Tibial artery (tissue), 4 donors: ENCODE measurements at regions not wholly inside any gene's neighbourhood (a gene's known extent, or its start where the extent isn't known, plus 50 kb on each side); places are given as distances from the start of the nearest gene placed in this dataset.

Experiments
- DNase-seq, 2 donors: peaks; one replicate each; pipeline ENCODE4 v3.0.0-alpha.2; 2019
- H3K27ac ChIP-seq, 2 donors: fragments of 200-600 bp; sonication (generic) in 1 of 2; 1 replicate in 1 of 2; 2 replicates in 1 of 2; pipeline ENCODE4 v1.5.1; 2018 to 2019; ENCODE audit warnings: mild to moderate bottlenecking in 1 of 2
- H3K27me3 ChIP-seq, 2 donors: fragments of 200-600 bp; sonication (generic) in 1 of 2; one replicate each; pipeline versions ENCODE4 v1.5.1 to v1.6.0; 2016 to 2019
- H3K36me3 ChIP-seq, 3 donors: fragments of 200-600 bp; sonication (generic) in 2 of 3; one replicate each; pipeline ENCODE4 v1.5.1; 2016 to 2019; ENCODE audit warnings: mild to moderate bottlenecking in 2 of 3
- H3K4me1 ChIP-seq, 4 donors: fragments of 200-600 bp; sonication (generic) in 2 of 4; 1 replicate in 3 of 4; 2 replicates in 1 of 4; pipeline ENCODE4 v1.5.1; 2016 to 2019
- H3K4me3 ChIP-seq, 2 donors: fragments of 200-600 bp; sonication (generic) in 1 of 2; 1 replicate in 1 of 2; 2 replicates in 1 of 2; pipeline ENCODE4 v1.5.1; 2018 to 2019; ENCODE audit warnings: mild to moderate bottlenecking in 2 of 2
- H3K9me3 ChIP-seq, 3 donors: fragments of 200-600 bp; sonication (generic) in 1 of 3; one replicate each; pipeline ENCODE4 v1.5.1; 2016 to 2019
- intact Hi-C: fragments of 100-400 bp; cut with DNase I; formaldehyde crosslinking; loops from one replicate; pipeline ENCODE4 v1.15.0; 2023; ENCODE audit warnings: low total_unique reads
- TF ChIP-seq, protein P1 (sequence below), 2 experiments: fragments of 200-600 bp in 1 of 2; fragments of 450-650 bp in 1 of 2; IDR thresholded peaks; one replicate each; pipeline ENCODE4 v1.5.1; 2017 to 2019; ENCODE audit warnings: antibody characterized with exemption in 2 of 2, mild to moderate bottlenecking in 1 of 2, moderate library complexity in 1 of 2

- intact Hi-C loops: no loop called here
- no peaks in the 10 kb centered on the region for H3K27me3 ChIP-seq
- DNase-seq: no peak
- no peaks in the 10 kb centered on the region for H3K4me1 ChIP-seq
- H3K27ac ChIP-seq: no peak overlapping the region
- H3K4me3 ChIP-seq: no peak overlapping the region
- no peaks in the 10 kb centered on the region for H3K9me3 ChIP-seq
- H3K36me3 ChIP-seq: no peaks in the 10 kb centered on the region
- TF ChIP-seq, protein P1, sequence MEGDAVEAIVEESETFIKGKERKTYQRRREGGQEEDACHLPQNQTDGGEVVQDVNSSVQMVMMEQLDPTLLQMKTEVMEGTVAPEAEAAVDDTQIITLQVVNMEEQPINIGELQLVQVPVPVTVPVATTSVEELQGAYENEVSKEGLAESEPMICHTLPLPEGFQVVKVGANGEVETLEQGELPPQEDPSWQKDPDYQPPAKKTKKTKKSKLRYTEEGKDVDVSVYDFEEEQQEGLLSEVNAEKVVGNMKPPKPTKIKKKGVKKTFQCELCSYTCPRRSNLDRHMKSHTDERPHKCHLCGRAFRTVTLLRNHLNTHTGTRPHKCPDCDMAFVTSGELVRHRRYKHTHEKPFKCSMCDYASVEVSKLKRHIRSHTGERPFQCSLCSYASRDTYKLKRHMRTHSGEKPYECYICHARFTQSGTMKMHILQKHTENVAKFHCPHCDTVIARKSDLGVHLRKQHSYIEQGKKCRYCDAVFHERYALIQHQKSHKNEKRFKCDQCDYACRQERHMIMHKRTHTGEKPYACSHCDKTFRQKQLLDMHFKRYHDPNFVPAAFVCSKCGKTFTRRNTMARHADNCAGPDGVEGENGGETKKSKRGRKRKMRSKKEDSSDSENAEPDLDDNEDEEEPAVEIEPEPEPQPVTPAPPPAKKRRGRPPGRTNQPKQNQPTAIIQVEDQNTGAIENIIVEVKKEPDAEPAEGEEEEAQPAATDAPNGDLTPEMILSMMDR (IDR thresholded peaks at IDR 0.05): no peak
Measured at GRCh38 chr7:19465861-19466260, 243.0 kb downstream of the POLR1F start.

DNA sequence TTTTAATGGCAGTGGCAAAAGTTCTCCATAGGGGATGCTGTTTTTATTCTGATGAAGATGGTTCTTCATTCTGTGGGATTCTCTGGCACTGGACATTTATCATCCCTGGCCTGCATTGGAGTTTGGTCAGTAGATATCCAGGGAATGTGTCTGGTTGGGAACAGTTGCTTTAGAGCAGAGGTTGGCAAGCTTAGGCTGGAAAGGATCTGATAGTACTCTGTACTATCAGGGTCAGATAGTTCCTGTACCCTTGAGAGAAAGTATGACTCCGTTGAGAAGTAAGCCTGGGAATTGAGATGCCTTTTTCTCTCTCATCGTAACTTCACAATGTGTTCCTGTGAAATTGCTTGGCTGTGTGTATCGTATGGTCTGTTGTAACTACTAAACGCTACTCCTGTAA, 244.1 kb downstream of the POLR1F start:
- Histone ChIP-seq H3K4me3 (no peak overlapping the region), H3K27me3 (no peaks in the 10 kb centered on the region), H3K36me3 (no peaks in the 10 kb centered on the region), H3K27ac (no peak overlapping the region), H3K9me3 (no peaks in the 10 kb centered on the region), H3K4me1 (no peaks in the 10 kb centered on the region)
- intact Hi-C loops: no loop called here
- TF ChIP-seq, protein P1 (IDR thresholded peaks at IDR 0.05): no peak
- DNase-seq: no peak

DNA sequence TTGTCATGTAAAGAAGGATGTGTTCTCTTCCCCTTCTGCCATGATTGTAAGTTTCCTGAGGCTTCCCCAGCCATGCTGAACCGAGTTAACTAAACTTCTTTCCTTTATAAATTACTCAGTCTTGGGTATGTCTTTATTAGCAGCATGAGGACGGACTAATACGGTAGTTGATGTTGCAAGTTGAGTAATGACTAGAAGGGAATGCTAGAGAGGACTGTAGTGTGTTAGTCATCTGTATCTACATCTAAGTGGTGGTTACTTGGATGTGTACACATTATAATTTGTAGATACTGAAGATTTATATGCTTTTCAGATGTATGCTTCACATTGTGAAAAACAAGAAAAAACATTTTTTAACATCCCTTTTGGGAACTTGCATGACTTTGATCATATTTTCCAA, 244.6 kb downstream of the POLR1F start:
- H3K9me3 ChIP-seq: no peaks in the 10 kb centered on the region
- intact Hi-C loops: no loop called here
- H3K4me1 ChIP-seq: no peaks in the 10 kb centered on the region
- DNase-seq: no peak
- TF ChIP-seq, protein P1 (IDR thresholded peaks at IDR 0.05): no peak
- no peaks in the 10 kb centered on the region for H3K36me3 ChIP-seq
- no peak overlapping the region for H3K4me3 ChIP-seq
- no peak overlapping the region for H3K27ac ChIP-seq
- no peaks in the 10 kb centered on the region for H3K27me3 ChIP-seq

DNA sequence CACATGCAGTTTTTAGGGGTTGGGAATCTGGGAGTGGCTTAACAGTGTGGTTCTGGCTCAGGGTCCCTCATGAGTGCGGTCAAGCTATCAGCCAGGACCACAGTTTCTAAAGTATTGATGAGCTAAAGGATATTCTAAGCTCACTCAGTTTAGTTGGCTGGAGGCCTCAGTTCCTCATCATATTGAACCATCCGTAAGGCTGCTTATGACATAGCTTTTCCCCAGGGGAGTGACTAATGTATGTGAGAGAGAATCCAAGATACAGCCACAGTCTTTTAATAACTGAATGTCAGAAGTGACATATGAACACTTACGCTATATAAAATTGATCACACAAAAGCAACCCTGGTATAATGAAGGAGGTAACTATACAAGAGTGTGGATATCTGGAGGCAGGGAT, 245.3 kb downstream of the POLR1F start:
- Histone ChIP-seq H3K9me3 (no peaks in the 10 kb centered on the region), H3K27me3 (no peaks in the 10 kb centered on the region), H3K36me3 (no peaks in the 10 kb centered on the region), H3K4me3 (no peak overlapping the region), H3K27ac (no peak overlapping the region), H3K4me1 (no peaks in the 10 kb centered on the region)
- DNase-seq: no peak
- intact Hi-C loops: no loop called here
- TF ChIP-seq, protein P1 (IDR thresholded peaks at IDR 0.05): no peak

DNA sequence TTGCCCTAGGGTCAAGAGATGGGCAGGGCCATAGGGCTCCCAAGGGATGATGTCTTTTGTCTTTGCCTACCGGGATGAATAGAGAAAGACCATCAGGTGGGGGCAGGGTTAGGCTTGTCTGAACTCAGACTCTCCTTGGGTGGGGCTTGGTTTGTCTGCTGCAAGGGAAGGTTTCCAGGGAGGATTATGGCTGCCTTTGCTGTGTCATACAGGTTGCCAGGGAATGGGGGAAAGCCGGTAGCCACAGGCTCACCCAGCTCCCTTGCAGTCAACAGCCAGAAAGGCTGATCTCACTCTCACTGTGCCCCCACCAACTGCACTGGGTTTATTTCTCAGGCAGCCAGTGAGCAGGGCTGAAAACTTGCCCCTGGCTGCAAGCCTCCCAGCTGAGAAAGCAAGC, 253.2 kb downstream of the POLR1F start:
- Histone ChIP-seq H3K9me3 (peaks cover 0 to 6% (median 0%) of the 10 kb centered on the region in 3 donors), H3K4me1 (no peaks in the 10 kb centered on the region), H3K27ac (no peak overlapping the region), H3K4me3 (no peak overlapping the region), H3K27me3 (no peaks in the 10 kb centered on the region), H3K36me3 (no peaks in the 10 kb centered on the region)
- intact Hi-C loops: no loop called here
- DNase-seq: no peak
- TF ChIP-seq, protein P1 (IDR thresholded peaks at IDR 0.05): no peak

DNA sequence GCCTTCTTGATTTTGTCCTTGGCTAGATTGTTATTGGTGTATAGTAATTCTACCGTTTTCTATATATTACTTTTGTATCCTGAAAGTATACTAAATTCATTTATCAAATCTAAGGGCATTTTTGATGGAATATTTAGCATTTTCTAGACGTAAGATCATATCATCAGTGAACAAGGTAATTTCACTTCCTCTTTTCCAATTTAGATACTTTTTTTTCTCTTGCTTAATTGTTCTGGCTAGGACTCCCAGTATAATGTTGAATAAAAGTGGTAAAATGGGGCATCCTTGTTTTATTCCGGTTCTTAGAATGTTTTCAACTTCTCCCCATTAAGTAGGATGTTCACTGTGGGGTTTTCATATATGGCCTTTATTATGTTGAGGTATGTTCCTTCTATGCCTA, 260.7 kb downstream of the POLR1F start:
- TF ChIP-seq, protein P1 (IDR thresholded peaks at IDR 0.05): no peak
- H3K27me3 ChIP-seq: no peaks in the 10 kb centered on the region
- intact Hi-C loops: no loop called here

More for the DNA sequence above, 260.7 kb downstream of the POLR1F start:
- H3K4me3 ChIP-seq: no peak overlapping the region
- H3K36me3 ChIP-seq: no peaks in the 10 kb centered on the region
- H3K4me1 ChIP-seq: no peaks in the 10 kb centered on the region
- no peak overlapping the region for H3K27ac ChIP-seq
- H3K9me3 ChIP-seq: peaks cover 0 to 6% (median 4%) of the 10 kb centered on the region in 3 donors
- DNase-seq: no peak
